ENCODE measurements at regions not wholly inside any gene's neighbourhood (a gene's known extent, or its start where the extent isn't known, plus 50 kb on each side); places are given as distances from the start of the nearest gene placed in this dataset.

DNA sequence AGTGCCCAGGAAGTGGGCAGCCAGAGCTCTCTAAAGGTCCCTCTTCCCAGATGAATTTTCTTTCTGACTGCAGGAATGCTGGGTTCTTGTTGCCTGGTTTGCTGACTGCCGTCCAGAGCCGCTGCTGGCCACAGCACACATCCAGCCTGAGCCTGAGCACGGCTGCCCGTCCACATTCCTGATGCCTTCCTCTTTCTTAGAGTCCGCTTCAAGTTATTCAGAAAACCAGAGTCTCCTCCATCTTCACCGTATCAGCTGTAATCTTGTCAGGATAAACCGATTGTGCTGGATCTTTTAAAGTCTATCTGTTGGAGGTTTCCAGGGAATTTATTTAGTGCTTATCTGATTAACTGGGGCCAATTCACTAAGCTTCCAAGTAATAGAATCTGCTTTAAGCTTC is 84.8 kb upstream of the BCAR3 start:
- TF ChIP-seq, protein P1, sequence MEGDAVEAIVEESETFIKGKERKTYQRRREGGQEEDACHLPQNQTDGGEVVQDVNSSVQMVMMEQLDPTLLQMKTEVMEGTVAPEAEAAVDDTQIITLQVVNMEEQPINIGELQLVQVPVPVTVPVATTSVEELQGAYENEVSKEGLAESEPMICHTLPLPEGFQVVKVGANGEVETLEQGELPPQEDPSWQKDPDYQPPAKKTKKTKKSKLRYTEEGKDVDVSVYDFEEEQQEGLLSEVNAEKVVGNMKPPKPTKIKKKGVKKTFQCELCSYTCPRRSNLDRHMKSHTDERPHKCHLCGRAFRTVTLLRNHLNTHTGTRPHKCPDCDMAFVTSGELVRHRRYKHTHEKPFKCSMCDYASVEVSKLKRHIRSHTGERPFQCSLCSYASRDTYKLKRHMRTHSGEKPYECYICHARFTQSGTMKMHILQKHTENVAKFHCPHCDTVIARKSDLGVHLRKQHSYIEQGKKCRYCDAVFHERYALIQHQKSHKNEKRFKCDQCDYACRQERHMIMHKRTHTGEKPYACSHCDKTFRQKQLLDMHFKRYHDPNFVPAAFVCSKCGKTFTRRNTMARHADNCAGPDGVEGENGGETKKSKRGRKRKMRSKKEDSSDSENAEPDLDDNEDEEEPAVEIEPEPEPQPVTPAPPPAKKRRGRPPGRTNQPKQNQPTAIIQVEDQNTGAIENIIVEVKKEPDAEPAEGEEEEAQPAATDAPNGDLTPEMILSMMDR (conservative IDR thresholded peaks at IDR 0.05 in 1 of 2, IDR thresholded peaks at IDR 0.05 in 1 of 2; ENCODE audit: extremely low read depth in 1 of 2, insufficient read depth in 1 of 2, low read depth in 1 of 2, low read length in 2 of 2) = no peak
- TF ChIP-seq EZH2 (IDR thresholded peaks at IDR 0.05; ENCODE audit: borderline replicate concordance, low read length) = no peak

Data from mammary epithelial cell (primary cell).